ENCODE measurements at regions not wholly inside any gene's neighbourhood (a gene's known extent, or its start where the extent isn't known, plus 50 kb on each side); places are given as distances from the start of the nearest gene placed in this dataset.
"Not testable (repeated sequence)": the region's sequence is repeated elsewhere in the genome, so short reads cannot be mapped to it uniquely, and the experiment has no call there.

DNA sequence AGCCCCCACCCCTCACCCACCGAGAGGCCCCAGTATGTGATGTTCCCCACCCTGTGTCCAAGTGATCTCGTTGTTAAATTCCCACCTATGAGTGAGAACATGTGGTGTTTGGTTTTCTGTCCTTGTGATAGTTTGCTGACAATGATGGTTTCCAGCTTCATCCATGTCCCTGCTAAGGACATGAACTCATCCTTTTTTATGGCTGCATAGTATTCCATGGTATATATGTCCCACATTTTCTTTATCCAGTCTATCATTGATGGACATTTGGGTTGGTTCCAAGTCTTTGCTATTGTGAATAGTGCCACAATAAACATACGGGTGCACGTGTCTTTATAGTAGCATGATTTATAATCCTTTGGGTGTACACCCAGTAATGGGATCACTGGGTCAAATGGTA is 79.2 kb downstream of the PXDC1 start:
- not testable (repeated sequence) for DNase-seq

DNA sequence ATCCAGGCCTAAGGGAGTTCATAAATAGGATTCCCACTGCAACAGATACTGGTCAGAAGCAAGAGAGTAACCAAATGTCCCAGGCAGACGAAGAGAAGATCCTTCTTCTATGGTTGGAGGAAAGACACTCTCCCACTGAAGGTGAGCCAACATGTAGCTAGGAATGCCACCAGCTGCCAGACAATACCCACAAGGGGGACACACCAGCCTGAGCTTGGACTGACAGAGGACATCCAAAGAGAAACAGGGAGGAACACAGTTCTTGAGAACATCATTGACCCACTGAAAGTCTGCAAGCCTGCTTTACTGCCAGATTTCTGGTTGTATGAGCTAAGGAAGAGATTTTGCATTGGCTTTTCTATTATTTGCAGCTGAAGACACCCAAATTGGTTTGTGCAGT is 80.1 kb downstream of the PXDC1 start:
- DNase-seq = peak; percentile 25

DNA sequence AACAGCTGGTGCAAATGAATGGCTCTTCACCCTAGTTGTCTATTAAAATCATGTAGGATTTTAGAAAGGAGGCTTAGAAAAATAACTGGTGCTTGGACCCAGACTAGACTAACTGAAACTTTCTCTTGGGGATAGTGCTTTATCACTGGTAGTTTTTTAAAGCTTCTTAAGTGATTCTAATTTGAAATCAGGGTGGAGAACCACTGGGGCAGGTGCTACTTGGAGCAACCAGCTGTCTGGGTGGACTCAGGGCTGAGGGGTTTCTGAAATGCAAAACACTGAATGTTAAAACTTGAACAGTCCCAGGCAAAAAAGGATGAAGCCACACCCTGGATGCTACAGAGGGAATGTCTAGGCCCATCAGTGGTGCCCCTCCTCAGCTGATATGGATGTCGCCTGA is 81.2 kb downstream of the PXDC1 start:
- DNase-seq = no peak

DNA sequence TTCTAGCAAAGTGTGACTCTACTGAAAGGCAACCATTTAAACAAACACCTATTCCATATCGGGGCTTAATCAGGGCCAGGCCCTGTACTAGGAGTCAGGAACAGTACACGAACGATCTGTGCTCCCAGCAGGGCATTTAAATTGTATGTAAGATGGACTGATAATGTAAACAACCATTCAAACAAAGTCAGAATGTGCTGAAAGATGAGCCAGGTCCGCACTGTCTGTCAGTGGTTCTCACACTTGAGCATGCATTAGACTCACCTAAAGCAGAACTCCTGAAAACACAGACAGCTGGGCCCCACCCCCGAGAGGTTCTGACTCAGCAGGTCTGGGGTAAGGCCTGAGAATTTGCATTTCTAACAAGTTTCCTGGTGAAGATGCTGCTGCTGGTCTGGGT is 81.6 kb downstream of the PXDC1 start:
- DNase-seq = peak; percentile 12

DNA sequence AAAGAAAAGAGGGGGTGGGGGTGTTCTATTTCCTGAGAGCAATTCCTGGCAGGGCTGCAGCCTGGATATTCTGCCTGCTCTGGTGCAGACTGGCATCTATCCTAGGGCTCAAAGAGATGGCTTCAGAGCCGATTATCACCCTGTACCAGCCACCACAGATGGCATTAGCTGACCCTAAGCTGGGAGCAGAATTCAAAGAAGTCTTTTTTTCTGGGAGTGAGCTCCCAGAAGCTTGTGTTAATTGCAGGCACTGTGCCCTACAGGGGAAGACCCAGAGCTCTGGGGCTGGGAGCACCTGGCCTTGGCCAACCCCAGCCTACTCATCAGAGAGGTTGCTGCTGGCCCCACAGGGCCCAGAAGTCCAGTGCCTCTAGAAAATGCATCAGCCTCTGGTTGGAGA is 85.9 kb downstream of the PXDC1 start:
- no peak for DNase-seq

DNA sequence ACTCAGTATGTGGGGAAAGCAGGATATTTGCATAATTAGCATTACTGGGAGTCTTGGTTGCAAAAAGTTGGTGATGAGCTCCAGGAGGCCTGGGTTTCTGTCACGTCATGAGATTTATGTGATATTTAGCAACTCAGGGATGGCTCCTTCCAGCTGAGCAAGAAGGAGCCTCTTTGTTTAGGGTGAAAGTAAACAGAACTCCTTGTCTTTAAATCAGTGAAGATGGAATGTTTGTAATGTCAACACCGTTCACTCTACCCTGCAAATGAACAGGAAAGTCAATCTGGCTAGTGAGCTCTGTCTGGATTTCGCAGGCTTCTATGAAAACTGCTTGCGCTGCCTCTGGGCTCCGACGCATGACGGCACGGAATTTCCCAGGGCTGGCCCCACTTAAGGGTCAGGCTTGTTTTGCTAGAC is 86.9 kb downstream of the PXDC1 start:
- no peak for DNase-seq

DNA sequence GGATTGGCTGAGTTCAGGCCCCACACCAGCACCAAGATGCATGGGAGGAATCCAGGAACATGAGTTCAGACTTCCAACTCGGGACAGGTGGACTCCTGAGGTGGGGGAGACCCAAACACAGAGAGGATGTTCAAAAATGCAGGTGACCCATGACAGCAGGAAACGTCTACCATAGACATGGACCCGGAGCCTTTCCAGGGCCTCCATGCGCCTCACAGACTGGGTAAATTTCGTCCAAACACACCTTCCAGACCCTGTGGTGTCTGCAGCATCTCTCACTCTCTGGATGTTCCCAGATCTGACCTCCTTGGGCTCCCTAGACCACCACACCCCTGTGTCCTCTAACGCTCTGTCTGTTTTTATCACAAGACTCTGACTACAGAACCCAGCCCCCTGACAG is 87.7 kb downstream of the PXDC1 start:
- DNase-seq = no peak

DNA sequence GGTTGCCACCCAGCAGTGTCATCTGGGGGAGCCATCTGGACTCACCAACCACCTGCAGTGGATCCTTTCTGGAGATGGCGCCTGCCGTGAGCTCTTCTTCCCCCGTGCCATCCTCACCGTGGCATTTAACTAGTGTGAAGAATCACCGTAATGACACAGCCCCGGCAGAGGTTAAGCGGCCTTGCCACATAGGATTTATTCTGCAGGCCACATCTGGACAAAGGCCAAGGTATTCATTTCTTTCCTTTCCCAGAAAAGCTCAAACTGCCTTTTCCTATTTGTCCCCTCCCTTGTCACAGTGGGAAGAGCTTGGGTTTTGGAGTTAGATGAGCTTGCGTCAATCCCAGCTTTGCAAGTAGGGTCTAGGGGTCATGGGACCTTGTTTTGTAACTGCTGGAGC is 88.4 kb downstream of the PXDC1 start:
- DNase-seq = no peak

DNA sequence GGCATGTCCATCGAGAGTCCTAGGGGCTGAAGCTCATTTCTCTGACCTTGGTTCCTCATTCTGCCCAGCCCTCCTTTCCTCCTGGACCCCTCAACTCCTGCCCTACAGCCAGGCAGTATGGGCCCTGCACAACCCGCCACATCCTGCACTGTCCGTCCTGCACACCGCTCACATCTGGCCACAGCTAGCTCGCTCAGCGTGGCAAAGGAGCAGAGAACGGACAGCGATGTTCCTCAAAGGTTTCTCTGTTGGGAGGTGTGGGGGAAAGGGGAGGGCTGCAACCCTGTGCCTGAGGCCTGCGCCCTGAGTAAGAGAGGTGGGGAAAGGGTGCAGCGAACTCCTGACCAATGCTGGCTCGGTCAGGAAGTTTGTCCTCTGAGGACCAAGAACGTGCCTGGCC is 90.1 kb downstream of the PXDC1 start:
- no peak for DNase-seq

DNA sequence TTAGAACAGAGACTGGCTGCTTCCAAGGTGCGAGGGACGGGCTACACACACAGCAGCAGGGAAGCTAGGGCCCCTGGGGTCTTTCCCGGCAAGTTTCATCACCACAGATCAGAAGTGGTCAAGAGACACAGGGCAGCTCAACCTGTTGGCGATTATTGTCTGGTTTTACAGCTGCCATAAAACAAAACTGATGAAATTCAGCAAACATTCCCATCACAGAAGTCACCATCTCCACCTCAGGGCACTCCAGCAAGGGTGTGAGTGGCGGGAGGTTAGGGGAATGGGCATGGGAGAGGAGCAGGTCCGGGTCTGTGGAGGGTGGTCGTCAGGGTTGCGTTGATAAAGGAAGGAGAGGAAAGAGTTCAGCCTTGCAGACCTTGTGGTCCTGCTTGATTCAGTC is 91.0 kb downstream of the PXDC1 start:
- DNase-seq = no peak

DNA sequence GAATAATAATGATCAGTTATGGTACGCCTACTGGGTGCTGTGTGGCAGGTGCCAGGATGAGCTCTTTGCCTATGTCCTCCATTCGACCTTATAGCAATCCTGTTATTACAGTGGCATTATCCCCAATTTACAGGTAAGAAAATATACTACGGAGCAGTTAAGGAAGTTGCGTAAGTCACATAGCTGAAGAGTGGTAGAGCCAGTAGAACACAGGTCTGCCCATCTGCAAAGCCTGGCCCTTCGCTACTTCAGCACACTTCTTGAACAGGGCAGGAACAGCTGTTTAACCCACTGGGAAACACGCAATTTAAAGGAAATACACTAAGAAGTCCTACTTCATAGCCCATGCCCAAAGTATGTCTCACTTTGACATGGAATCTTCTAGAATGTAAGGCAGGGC is 91.8 kb downstream of the PXDC1 start:
- no peak for DNase-seq

DNA sequence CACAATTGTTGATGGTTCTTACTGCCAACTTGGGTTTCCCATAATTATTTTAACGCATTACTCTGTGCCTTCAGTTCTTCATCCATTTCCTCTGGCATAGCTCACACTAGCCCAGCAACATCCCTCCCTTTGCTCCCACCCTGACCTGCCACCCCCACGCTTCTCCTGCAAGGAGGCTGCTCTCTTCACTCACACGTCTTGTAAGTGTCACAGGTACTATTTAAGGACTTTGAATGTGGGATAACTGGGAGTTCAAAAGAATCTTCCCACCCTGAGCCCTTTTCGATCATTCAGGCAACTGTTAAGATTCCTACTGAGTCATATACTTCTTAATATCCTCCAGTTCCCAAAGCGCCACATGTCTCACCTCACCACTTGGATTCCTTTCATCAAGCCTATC is 95.4 kb downstream of the PXDC1 start:
- DNase-seq = no peak

DNA sequence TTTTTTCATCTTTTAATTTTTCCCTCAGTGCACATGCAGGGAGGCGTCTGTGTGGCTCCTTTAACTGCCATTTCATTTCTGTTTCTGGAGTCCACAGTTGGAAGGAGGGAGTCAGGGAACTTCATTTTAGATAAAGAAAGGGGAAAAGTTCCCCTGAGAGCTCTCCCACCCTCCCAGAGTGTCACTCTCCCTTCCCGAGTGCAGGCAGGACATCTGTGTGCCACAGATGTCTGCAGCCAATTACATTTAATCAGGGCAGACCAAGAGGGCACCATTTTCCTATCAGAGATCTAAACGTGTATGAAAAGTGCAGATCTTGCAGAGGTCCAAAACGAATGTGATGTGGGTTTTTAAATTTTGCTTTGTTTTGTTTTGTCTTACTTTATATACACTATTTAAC is 96.6 kb downstream of the PXDC1 start:
- DNase-seq = peak; percentile 65

DNA sequence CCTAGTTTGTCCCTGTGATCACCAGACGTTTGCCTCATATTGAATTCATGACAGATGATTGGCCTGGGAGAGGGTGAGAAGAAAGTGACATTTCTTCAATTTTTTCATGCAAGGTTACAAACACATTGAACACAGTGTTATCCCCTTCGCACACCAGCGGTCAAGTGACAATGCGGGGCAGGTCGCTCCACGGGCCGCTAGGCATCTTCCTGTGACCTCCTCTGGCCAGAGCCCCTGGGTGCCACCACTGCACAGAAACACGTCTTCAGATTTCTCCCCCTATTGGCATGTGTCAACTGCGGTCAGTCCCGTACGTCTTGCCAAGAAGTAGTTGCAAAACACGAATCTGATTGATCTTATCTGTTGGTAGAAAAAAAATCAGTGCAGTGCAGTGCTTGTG is 97.1 kb downstream of the PXDC1 start:
- DNase-seq = no peak

DNA sequence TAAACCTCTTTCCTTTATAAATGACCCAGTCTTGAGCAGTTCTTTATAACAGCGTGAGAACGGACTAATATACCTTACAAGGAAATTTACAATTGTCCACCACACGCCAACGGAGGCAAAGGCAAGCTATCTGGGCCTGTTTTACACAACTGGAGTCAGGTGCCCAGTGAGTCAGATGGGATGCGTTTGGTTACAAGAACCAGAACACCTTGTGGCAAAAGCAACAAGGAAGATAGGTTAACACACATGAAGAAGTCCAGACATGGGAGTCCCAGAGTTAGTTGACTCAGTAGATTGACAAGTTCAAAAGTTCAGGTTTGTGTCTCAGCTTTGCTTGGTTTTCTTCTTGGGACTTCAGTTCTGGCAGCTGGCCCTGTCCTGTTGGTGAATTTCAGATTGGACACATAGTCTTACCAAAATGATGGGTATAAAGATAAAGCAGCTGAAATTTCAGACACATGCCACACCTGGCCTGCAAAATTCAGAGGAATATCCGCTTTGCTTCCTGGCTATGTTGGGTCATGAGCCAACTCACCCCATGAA is 97.9 kb downstream of the PXDC1 start:
- no peak for DNase-seq

DNA sequence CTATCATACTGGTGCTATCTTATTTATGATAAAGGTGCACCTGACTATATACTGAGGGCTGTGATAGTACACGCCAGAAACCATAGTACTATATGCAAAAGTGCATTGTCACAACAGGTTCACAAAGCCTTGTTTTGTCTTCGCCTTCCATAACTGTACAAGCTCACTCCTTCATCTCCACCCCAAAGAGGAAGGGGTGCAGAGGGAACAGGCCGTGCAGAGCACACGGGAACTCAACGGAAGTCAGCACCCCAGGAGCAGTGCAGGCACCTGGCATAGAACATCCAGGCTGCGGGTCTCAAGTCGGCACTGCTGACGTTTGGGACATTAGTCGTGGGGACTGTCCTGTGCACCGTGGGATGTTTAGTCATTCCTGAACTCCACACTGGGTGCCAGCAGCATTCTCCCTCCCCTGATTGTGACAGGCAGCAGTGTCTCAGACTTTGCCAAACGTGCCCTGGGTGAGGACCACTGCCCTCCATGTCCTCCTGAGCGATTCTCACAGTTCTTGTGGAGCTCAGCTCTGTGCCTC is 99.7 kb downstream of the PXDC1 start:
- DNase-seq = no peak

DNA sequence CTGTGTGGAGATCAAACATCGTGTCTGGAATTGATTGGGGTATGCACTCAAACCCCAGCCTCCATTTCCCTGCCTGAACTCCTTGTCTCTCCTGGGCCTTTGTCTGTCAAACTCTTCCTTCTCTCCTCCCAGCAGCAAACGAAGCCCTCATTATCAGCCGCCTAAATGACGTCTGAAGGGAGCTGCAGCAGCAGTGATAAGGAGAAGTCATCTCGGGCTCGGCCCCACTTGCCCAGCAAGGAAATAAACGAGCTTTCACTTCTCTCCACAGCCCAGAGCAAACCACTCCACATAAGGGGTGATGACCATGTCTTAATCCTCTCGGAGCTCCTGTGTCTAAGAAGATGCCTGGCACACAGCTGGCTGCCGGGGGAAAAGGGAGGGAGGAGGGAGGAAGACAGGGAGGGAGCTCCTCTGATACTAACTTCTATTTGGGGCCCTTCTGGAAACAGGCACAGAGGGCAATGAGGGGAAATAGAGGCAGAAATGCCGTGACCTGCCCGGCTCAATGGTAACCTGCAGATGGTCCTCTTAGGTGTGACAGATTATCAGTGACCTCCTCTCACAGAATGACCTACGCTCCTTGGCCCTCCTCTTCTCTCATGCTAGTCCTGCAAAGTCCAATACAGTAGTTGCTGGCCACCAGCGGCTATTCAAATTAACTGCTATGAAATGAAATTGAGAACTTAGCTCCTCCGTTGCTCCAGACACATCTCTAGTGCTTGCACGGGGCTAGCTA is 100.4 kb downstream of the PXDC1 start:
- DNase-seq = peak; percentile 69

DNA sequence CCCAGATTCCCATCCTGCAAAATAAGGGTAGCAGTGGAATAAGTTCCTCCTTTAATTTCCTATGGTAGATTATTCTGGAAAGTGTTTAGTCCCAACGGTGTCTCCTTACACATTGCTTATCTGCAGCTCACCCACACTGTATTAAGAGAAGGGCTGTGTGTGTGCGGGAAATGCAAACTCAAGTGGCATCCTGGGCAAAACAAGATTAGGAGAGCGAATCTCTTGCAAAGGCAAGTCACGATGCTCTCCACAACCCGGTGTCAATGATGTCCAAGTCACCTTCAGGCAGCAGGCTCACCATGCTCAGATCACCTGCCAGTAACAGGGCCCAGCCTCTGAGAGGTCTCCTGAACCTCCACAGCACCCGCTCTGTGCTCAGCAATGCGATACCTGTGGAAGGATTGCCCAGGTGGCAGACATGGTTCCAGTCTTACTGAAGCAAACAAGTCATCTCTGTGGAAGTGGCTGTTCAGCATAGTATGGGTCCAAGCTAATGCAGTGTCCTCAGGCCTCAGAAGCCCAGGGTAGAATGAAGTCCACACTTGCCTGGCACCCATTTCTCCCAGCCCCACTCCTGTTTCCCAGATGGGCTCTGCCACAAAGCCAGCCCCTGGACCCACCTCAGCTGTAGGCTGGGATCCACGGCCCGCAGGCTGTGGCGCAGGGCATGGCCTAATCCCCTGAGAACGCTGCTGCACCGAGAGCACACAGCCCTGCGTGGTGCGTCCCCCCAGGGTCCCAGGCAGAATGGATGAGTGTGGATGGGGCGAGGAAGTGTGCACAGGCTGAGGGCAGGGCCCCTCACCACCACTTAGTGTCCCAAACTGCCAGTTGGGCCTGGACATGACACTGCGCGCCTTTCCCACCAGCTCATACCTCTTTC is 101.2 kb downstream of the PXDC1 start:
- no peak for DNase-seq

DNA sequence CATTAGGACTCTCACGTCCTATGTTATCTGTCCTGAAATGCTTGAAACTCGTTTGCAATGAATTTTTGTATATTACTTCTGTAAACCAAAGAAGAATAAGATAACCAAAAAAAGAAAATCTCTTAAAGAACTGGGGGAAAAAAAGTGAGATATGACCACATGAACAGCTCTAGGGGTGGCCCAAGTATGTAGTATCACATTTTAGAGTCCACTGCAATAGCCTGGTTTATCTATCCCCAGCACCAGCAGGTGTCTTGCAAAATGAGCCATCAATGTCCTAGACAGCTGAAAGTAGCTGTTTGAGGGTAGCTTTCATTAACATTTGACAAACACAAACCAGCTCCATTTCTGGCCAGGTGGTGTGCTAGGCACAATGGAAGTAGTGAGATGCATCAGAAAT is 102.8 kb downstream of the PXDC1 start:
- DNase-seq = no peak

DNA sequence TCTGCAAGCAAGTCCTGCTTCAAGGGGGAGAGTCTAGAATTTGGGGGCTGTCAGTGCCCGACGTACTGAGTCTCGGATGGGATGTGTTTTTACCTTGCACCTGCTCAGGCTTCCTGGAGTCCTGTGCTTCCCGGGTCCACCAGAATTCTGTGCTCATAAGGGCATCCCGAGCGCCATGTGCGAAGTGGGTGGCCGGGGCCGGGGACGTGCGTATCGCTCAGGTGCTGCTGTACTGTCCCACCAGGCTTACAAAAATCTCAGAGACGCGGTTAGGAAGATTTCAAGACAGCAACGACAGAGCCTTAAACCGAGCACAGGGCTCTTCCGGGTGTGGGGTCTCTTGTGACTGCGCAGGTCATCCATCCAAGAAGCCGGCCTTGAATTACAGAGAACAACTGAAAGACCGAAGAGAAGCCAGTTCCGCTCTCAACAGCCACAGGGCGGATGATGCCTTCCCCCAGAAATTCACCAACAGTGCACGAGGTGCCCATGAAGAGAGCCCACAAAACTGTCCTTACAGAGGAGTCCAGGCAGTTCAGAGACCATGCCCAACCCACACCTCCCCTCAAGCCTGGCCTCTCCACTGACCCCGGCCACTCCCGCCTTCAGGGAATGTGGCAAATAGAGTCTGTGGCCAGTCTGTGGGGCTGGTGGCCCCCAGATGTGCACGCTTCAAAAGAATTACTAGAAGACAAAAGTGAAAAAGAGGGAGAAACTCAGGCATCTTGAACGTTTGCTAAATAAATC is 104.7 kb downstream of the PXDC1 start:
- no peak for DNase-seq

DNA sequence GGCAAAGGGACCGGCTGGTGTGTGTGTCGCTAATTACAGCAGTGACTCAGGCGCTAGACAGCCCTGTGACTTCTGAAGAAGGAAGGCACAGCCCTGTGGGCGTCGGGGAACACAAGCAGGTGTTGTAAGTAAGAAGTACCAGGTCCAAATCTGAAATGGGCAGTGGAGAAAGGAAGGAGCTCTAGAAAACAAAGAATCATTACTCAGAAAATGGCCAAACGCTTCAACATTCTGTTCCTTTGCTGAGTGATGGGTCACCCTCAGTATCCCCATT is 106.8 kb downstream of the PXDC1 start:
- no peak for DNase-seq

DNA sequence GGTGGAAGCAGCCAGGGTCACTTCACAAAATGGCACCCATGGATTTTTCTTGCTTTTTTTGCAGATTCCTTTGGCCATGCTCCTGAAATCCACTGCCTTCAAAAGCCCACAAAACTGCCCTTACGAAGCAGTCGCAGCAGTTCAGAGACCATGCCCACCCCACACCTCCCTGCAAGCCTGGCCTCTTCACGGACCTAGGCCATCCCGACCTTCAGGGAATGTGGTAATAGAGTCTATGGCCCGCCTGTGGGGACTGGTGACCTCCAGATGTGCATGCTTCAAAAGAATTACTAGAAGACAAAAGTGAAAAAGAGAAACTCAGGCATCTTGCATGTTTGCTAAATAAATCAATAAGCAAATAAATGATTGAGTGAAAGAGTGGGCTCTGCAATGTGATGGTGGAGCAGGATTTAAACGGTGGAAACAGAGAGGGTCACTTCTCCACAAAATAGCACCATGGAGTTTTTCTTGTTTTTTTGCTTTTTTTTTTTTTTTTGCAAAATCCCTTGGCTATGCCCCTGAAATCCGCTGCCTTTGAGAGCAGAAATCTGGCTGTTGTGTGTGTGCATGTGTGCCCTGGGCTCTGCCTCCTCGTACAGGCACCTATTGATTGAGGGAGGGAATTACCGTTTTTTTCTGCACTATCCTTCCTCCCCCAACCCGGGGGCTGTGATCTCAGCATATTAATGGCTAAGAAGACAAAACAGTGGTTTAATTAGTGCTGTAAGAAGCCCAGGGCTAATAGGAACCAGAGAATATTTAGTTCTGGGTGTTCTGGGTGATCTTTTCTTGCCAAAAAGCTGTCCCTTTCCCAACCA is 107.4 kb downstream of the PXDC1 start:
- DNase-seq = no peak

DNA sequence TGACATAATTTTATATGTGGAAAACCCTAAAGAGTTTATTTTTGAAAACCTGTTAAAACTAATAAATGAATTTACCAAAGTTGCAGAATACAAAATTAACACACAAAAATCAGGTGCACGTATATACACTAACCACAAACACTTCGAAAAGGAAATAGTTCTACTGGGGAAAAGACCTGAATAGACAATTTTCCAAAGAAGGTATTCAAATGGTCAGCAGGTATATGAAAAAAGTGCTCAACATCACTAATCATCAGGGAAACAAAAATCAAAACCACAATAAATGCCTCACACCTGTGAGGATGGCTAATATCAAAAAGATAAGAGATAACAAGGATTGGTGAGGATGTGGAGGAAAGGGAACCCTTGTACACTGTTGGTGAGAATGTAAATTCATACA is 110.6 kb downstream of the PXDC1 start:
- DNase-seq = no peak
